ENCODE measurements at regions not wholly inside any gene's neighbourhood (a gene's known extent, or its start where the extent isn't known, plus 50 kb on each side); places are given as distances from the start of the nearest gene placed in this dataset.
A peak's percentile ranks its signal among the peaks of the same experiment; 100 is the strongest.

GRCh38 chr6:84356907-84357306, 129.5 kb upstream of the CEP162 start:
- TF ChIP-seq, protein P1, sequence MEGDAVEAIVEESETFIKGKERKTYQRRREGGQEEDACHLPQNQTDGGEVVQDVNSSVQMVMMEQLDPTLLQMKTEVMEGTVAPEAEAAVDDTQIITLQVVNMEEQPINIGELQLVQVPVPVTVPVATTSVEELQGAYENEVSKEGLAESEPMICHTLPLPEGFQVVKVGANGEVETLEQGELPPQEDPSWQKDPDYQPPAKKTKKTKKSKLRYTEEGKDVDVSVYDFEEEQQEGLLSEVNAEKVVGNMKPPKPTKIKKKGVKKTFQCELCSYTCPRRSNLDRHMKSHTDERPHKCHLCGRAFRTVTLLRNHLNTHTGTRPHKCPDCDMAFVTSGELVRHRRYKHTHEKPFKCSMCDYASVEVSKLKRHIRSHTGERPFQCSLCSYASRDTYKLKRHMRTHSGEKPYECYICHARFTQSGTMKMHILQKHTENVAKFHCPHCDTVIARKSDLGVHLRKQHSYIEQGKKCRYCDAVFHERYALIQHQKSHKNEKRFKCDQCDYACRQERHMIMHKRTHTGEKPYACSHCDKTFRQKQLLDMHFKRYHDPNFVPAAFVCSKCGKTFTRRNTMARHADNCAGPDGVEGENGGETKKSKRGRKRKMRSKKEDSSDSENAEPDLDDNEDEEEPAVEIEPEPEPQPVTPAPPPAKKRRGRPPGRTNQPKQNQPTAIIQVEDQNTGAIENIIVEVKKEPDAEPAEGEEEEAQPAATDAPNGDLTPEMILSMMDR (IDR thresholded peaks at IDR 0.05; ENCODE audit: insufficient read depth, low read length, missing control alignments), result no peak
- CTCF ChIA-PET, result interaction anchor here (2.2 kb wide), 1 partner anchor 11 kb away, joined by 5 read pairs; no protein-coding TSS in a partner anchor
- H3K4me3 ChIP-seq (ENCODE audit: low read depth, low read length), result no peak overlapping the region
- POLR2A ChIA-PET, result no interaction called here
- DNase-seq (ENCODE audit: low read depth, low spot score), result no peak

GRCh38 chr6:84353459-84354423, 126.3 kb upstream of the CEP162 start:
- ChIA-PET CTCF (no interaction called here), POLR2A (no interaction called here)
- H3K4me3 ChIP-seq (ENCODE audit: low read depth, low read length), result no peak overlapping the region
- DNase-seq (ENCODE audit: low read depth, low spot score), result no peak
- TF ChIP-seq, protein P1 (IDR thresholded peaks at IDR 0.05; ENCODE audit: insufficient read depth, low read length, missing control alignments), result no peak

DNA sequence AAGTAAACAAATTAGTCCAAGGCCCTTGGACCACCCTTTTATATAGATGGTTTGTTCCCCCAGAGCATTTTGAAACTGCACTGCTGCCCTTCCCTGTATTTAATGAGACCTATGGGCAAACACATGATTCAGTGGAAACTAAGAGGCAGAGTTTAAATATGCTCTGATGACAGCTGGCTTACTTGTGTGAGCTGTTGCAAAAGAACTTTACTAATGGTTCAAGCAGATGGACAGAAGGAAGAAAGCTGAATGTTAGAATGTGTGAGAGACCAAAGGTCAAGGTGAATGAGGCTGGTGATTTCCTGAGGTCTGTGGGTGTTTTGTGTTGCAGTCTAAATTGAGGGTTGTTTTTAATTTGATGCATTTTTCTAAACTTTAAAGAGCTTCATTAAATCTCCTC, 123.0 kb upstream of the CEP162 start:
- CTCF ChIA-PET, result interaction anchor here (0.9 kb wide), 1 partner anchor 12 kb away, joined by 3 read pairs; no protein-coding TSS in a partner anchor
- POLR2A ChIA-PET, result no interaction called here
- TF ChIP-seq, protein P1 (IDR thresholded peaks at IDR 0.05; ENCODE audit: insufficient read depth, low read length, missing control alignments), result no peak
- DNase-seq (ENCODE audit: low read depth, low spot score), result no peak
- no peak overlapping the region for H3K4me3 ChIP-seq (ENCODE audit: low read depth, low read length)

- ChIA-PET CTCF (no interaction called here), POLR2A (no interaction called here)
- TF ChIP-seq, protein P1 (IDR thresholded peaks at IDR 0.05; ENCODE audit: insufficient read depth, low read length, missing control alignments), result no peak
- no peak for DNase-seq (ENCODE audit: low read depth, low spot score)
- no peak overlapping the region for H3K4me3 ChIP-seq (ENCODE audit: low read depth, low read length)
These were observed 122.1 kb upstream of the CEP162 start for GRCh38 chr6:84349542-84349941.

GRCh38 chr6:84348801-84349200, 121.4 kb upstream of the CEP162 start:
- DNase-seq (ENCODE audit: low read depth, low spot score), result no peak
- CTCF ChIA-PET, result no interaction called here
- TF ChIP-seq, protein P1 (IDR thresholded peaks at IDR 0.05; ENCODE audit: insufficient read depth, low read length, missing control alignments), result no peak
- H3K4me3 ChIP-seq (ENCODE audit: low read depth, low read length), result no peak overlapping the region
- POLR2A ChIA-PET, result no interaction called here

GRCh38 chr6:84346372-84346771, 118.9 kb upstream of the CEP162 start:
- DNase-seq (ENCODE audit: low read depth, low spot score), result no peak
- TF ChIP-seq, protein P1 (IDR thresholded peaks at IDR 0.05; ENCODE audit: insufficient read depth, low read length, missing control alignments), result peak; percentile 12
- no peak overlapping the region for H3K4me3 ChIP-seq (ENCODE audit: low read depth, low read length)
- POLR2A ChIA-PET, result no interaction called here
- CTCF ChIA-PET, result interaction anchor here (0.8 to 2.3 kb wide), 8 partner anchors 10 to 621 kb away, joined by 3 to 8 read pairs (median 4); no protein-coding TSS in a partner anchor

All from AG04449 (cell line).